HG02588 (cell line): ENCODE measurements at regions not wholly inside any gene's neighbourhood (a gene's known extent, or its start where the extent isn't known, plus 50 kb on each side); places are given as distances from the start of the nearest gene placed in this dataset.
"Not testable (repeated sequence)": the region's sequence is repeated elsewhere in the genome, so short reads cannot be mapped to it uniquely, and the experiment has no call there.

ENCODE experiments used
- ATAC-seq: cut with Tn5 transposase; IDR thresholded peaks from one replicate; pipeline ENCODE4 v1.9.1; 2021; ENCODE audit warnings: mild to moderate bottlenecking, moderate library complexity; ENCODE audit not compliant: unreplicated experiment

DNA sequence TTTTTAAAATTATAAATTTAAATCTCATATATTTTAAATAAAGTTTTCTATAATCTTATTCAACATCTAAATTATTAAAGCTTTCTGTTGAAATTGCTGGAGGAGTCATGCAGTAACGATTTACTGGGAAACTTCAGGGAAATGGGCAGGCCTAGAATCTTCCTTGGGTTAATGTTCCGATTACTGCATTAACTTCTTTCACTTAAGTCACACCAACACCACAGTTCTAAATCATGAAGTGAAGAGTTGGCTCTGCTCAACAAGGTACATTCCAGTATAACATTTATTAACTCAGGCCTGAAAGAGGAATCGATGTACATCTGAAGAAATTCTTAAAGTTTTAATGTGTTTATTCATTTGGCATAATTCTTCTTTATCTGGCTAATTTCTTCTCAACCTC is 244.3 kb downstream of the CCER1 start:
- no peak for ATAC-seq

DNA sequence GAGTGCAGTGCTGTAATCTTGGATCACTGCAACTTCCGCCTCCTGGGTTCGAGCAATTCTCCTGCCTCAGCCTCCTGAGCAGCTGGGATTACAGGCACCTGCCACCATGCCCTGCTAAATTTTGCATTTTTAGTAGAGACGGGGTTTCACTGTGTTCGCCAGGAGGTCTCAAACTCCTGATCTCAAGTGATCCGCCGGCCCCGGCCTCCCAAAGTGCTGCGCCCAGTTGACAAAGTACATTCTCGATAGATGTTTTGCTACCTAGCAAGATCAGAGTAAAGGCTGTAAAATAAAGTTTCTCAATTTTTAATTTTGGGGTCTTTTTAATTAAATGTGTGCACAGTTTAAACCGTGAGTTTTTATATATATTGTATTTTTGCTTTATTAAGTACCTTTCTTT is 248.9 kb downstream of the CCER1 start:
- no peak for ATAC-seq

GRCh38 chr12:90695415-90695814 is 259.6 kb downstream of the CCER1 start:
- ATAC-seq: no peak

- ATAC-seq: no peak
Observed at GRCh38 chr12:90690120-90690519, 264.9 kb downstream of the CCER1 start.

- not testable (repeated sequence) for ATAC-seq
Observed at GRCh38 chr12:90687682-90688081, 267.3 kb downstream of the CCER1 start.

- ATAC-seq: no peak
Observed at GRCh38 chr12:90683871-90684270, 271.1 kb downstream of the CCER1 start.

DNA sequence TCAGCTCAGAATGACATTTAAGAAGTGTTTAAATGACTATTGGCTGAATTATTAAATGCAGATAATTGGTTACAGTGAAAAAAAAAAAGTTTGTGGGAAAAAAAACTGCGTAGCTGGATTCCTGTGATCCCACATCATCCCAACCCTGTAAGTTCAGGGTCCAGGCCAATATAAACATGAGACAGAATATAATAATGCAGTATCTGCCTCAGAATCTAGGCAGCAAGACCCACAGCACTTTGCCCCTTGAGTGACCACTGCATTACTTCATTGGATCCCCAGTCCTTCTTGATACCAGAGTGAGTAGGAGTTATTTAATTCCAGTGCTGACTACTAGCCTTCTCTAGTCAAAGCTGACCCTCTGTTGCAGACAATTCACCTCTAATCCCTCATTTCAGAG is 272.6 kb downstream of the CCER1 start:
- no peak for ATAC-seq

- no peak for ATAC-seq
Observed at GRCh38 chr12:90679674-90680073, 275.3 kb downstream of the CCER1 start.

GRCh38 chr12:90677552-90677951 is 277.4 kb downstream of the CCER1 start:
- no peak for ATAC-seq

- no peak for ATAC-seq
Observed at GRCh38 chr12:90677055-90677454, 277.9 kb downstream of the CCER1 start.

- no peak for ATAC-seq
Observed at GRCh38 chr12:90675106-90675505, 279.9 kb downstream of the CCER1 start.

DNA sequence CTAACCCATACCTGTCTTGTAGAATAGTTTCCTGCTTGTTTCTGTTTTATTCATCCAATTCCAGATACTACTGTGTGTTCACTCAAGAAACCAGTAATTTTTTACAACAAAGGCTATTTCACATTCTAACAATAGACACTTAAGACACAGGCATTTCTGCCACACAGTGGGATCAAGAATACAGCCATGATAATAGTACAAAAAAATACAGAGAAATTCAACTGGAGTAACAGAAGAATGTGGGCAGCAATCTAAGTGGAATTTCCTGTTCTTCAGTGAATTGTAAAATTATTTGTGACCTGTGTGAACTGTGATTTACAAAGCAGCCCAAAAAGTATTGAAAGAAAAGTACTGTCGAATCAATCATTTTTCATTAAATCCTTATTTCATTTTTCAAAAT is 282.9 kb downstream of the CCER1 start:
- ATAC-seq: no peak

DNA sequence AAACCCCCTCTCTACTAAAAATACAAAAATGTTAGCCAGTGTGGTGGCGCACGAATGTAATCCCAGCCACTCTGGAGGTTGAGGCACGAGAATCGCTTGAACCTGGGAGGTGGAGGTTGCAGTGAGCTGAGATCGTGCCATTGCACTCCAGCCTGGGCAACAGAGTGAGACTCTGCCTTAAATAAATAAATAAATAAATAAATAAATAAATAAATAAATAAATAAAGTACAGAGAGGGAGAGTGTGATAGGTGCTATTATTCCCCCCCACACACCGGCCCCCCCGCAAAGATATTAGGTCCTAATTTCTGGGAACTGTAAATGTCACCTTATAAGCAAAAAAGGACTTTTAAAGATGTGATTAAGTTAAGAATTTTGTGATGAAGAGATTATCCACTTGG is 291.0 kb downstream of the CCER1 start:
- ATAC-seq: not testable (repeated sequence)

DNA sequence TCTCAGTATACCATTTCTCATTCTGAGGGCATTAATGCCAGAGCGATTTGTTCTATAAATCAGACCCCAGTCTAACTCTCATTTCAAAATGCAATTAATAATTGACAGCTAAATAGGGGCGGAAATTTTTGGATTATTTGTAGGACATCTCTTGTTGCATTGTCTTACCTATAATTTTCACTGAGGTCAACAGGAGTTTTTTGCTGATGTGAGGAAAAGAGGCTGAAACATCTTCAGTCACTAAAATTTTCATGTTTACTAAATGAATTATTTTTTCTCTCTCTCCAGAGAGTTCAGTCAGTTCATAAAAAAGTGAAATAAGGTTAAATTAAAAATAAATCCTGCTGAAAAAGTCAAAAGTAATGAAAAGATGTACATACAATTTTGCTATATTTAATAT is 295.9 kb downstream of the CCER1 start:
- no peak for ATAC-seq

GRCh38 chr12:90653040-90653439 is 301.9 kb downstream of the CCER1 start:
- ATAC-seq: no peak

DNA sequence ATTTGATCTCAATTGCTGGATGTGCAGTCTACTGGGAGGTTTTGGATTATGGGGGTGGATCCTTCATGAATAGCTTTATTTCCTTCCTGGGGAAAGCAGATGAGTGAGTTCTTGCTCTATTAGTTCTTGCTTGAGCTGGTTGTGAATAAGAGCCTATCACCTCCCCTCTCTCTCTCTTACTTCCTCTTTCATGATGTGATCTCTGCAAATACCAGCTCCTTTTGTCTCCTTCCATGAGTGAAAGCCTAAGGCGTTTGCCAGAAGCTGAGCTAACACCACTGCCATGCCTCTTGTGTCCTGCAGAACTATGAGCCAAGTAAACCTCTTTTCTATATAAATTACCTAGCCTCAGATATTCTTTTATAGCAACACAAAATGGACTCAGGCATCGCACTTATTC is 302.7 kb downstream of the CCER1 start:
- ATAC-seq: no peak

- ATAC-seq: no peak
Observed at GRCh38 chr12:90645181-90645580, 309.8 kb downstream of the CCER1 start.

DNA sequence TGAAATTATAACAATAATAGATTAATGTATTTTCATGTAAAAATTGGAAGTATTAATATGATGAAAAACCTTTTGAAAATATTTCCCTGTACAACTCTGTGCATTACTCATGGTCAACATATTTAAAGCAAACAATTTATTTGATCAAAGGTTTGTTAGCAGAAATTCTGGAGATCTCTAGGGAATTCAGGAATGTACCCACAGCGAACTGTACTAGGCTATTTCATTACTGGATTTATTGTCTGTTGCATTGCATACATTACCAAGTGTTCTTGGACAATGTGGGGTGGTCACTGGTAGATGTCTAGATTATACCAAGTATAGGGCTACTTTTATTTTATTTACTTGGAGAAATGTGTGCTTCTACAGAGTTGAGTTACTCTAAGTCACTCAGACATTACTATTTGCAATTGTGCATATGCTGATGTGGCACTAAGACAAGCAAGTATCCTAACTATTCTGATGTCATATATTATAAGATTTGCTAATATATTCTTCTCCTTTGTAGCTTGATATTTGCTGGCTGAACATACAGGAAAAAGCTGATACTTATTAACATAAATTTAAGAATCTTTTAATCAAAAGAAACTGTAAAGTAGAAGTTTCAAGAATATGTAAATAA is 323.3 kb downstream of the CCER1 start:
- no peak for ATAC-seq

DNA sequence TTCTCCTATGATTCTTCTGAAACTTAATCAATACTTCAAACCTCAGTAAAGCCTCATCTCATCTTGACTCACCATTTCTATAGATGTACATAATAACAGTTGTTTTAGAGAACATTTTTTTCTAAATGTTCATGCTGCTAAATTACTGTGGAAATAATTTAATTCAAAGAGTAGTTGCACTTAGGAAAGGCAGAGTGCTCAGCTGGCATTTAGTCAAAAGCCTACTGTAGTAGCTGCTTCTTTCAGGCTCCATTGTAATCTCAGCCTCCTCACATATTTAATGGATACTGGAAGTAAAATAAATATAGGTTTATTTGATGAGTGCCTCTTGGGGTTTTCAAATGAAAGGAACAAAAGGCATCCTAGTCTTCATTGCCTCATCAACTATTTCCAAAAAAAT is 325.0 kb downstream of the CCER1 start:
- no peak for ATAC-seq

GRCh38 chr12:90628213-90628612 is 326.8 kb downstream of the CCER1 start:
- no peak for ATAC-seq

GRCh38 chr12:90627180-90627896 is 327.6 kb downstream of the CCER1 start:
- no peak for ATAC-seq

DNA sequence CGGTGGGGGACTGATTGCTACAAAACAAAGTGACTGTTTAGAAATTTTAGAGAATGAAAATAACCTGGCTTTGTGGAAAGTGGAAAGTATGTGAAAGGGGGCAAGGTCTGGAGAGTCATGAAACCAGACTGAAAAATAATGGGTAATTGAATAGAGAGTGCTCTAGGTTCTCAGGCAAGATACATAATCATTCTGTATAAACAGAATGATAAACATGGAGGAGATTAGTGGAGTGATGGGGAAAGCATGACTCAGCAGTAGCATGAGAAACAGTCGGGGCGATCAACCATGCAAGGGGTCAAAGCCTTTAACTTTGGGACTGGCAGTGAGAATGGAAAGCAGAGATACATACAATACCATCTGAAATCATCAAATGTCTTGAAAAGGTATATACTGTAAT is 332.5 kb downstream of the CCER1 start:
- ATAC-seq: no peak

GRCh38 chr12:90621927-90622326 is 333.0 kb downstream of the CCER1 start:
- ATAC-seq: no peak
